ENCODE measurements at regions not wholly inside any gene's neighbourhood (a gene's known extent, or its start where the extent isn't known, plus 50 kb on each side); places are given as distances from the start of the nearest gene placed in this dataset.

DNA sequence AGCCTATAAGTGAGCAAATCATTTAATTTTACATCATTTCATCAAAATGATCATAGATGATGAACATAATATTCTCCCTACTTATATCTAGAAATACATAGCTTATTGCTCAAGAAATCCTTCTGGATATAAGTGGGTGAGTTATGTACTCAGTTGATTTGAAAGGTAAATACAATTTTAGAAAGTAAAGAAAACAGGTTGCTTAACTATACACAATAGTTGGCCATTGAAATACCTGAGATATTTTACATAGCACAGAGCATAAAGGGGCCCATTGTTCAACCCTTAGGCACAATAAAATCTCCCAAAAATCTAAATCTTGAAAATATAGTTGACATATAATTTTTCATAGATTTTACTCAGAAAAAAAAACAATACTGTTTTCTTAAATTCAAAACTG, 782.0 kb upstream of the KLHL1 start:
- in situ Hi-C loops (cut with HindIII; ENCODE audit: extremely low pct_ligation_motif_present, low pct_unique_long_range_greater_than_20kb) (no loop called here), intact Hi-C loops (cut with micrococcal nuclease; ENCODE audit: unreplicated experiment) (no loop called here)
- no peaks in the 10 kb centered on the region for H3K27me3 ChIP-seq (ENCODE audit: control insufficient read depth in 1 of 2, insufficient read depth in 2 of 2, low read length in 2 of 2)
- no peak overlapping the region for H2AFZ ChIP-seq (ENCODE audit: low read length)
- no peaks in the 10 kb centered on the region for H3K79me2 ChIP-seq (ENCODE audit: insufficient read depth, low read length)
- peaks cover 52% of the 10 kb centered on the region for H3K4me1 ChIP-seq (ENCODE audit: insufficient read depth, low read length)
- FAIRE-seq (no peak), DNase-seq (ENCODE audit: low spot score) (peak; percentile 79), ATAC-seq (peak; percentile 90)
- H3K4me3 ChIP-seq (replicated peaks in 1 of 3; ENCODE audit: insufficient read depth in 1 of 3, low read depth in 2 of 3, low read length in 3 of 3), result no peak overlapping the region; a peak in 1 of 6 replicates
- ChIA-PET POLR2A (no interaction called here), CTCF (ENCODE audit: low intra/inter-chr PET ratio, low total read pairs) (no interaction called here)
- peaks cover 7% of the 10 kb centered on the region for H3K9me3 ChIP-seq (ENCODE audit: low read length)
- no peaks in the 10 kb centered on the region for H4K20me1 ChIP-seq (ENCODE audit: insufficient read depth, low read length)
- peak overlapping the region; percentile 93 for H3K27ac ChIP-seq (ENCODE audit: extremely low read length, insufficient read depth, low read length)
- peak overlapping the region; percentile 62 for H3K4me2 ChIP-seq (ENCODE audit: low read depth, low read length)
- H3K9ac ChIP-seq (ENCODE audit: insufficient read depth, low read depth, low read length), result peak overlapping the region; percentile 38
- no peaks in the 10 kb centered on the region for H3K36me3 ChIP-seq (replicated peaks in 1 of 2; ENCODE audit: control insufficient read depth in 1 of 2, insufficient read depth in 2 of 2, low read length in 2 of 2)
- no TSS peak for BruUV-seq (replicated peaks)
- TF ChIP-seq ZFP41 (CRISPR knock-in tag; IDR thresholded peaks at IDR 0.05; ENCODE audit: borderline replicate concordance) (no peak), ATF1 (CRISPR knock-in tag; IDR thresholded peaks at IDR 0.05) (peak; percentile 32; the same call in 1 of the 2 replicates), RAD51 (IDR thresholded peaks at IDR 0.05; ENCODE audit: borderline replicate concordance) (no peak), ISL2 (CRISPR knock-in tag; IDR thresholded peaks at IDR 0.05) (peak; percentile 92), FOSL2 (CRISPR knock-in tag; IDR thresholded peaks at IDR 0.05) (no peak), CREM (IDR thresholded peaks at IDR 0.05) (peak; percentile 73), CREM (CRISPR knock-in tag; IDR thresholded peaks at IDR 0.05) (no peak), ZFP36L1 (CRISPR knock-in tag; IDR thresholded peaks at IDR 0.05) (no peak), ZBTB8A (CRISPR knock-in tag; IDR thresholded peaks at IDR 0.05; ENCODE audit: borderline replicate concordance, low read depth) (no peak), PCBP1 (IDR thresholded peaks at IDR 0.05; ENCODE audit: borderline replicate concordance, low read depth, low read length) (no peak), CEBPG (CRISPR knock-in tag; IDR thresholded peaks at IDR 0.05) (peak; percentile 91), ZMAT5 (CRISPR knock-in tag; IDR thresholded peaks at IDR 0.05; ENCODE audit: borderline replicate concordance, low read depth) (no peak), ZNF503 (CRISPR knock-in tag; IDR thresholded peaks at IDR 0.05) (peak; percentile 61; the same call in 1 of the 2 replicates), KAT8 (CRISPR knock-in tag; IDR thresholded peaks at IDR 0.05) (peak; percentile 67), ZNF589 (CRISPR knock-in tag; conservative IDR thresholded peaks at IDR 0.05) (no peak), PTBP1 (IDR thresholded peaks at IDR 0.05; ENCODE audit: low read depth, low read length, poor library complexity, severe bottlenecking) (no peak), ZFP62 (CRISPR knock-in tag; IDR thresholded peaks at IDR 0.05) (no peak), RXRB (CRISPR knock-in tag; IDR thresholded peaks at IDR 0.05; ENCODE audit: borderline replicate concordance) (peak; percentile 75; the same call in 1 of the 2 replicates)
- TF ChIP-seq, protein P1, sequence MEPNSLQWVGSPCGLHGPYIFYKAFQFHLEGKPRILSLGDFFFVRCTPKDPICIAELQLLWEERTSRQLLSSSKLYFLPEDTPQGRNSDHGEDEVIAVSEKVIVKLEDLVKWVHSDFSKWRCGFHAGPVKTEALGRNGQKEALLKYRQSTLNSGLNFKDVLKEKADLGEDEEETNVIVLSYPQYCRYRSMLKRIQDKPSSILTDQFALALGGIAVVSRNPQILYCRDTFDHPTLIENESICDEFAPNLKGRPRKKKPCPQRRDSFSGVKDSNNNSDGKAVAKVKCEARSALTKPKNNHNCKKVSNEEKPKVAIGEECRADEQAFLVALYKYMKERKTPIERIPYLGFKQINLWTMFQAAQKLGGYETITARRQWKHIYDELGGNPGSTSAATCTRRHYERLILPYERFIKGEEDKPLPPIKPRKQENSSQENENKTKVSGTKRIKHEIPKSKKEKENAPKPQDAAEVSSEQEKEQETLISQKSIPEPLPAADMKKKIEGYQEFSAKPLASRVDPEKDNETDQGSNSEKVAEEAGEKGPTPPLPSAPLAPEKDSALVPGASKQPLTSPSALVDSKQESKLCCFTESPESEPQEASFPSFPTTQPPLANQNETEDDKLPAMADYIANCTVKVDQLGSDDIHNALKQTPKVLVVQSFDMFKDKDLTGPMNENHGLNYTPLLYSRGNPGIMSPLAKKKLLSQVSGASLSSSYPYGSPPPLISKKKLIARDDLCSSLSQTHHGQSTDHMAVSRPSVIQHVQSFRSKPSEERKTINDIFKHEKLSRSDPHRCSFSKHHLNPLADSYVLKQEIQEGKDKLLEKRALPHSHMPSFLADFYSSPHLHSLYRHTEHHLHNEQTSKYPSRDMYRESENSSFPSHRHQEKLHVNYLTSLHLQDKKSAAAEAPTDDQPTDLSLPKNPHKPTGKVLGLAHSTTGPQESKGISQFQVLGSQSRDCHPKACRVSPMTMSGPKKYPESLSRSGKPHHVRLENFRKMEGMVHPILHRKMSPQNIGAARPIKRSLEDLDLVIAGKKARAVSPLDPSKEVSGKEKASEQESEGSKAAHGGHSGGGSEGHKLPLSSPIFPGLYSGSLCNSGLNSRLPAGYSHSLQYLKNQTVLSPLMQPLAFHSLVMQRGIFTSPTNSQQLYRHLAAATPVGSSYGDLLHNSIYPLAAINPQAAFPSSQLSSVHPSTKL (CRISPR knock-in tag; IDR thresholded peaks at IDR 0.05), result peak; percentile 90
- TF ChIP-seq, protein P2, sequence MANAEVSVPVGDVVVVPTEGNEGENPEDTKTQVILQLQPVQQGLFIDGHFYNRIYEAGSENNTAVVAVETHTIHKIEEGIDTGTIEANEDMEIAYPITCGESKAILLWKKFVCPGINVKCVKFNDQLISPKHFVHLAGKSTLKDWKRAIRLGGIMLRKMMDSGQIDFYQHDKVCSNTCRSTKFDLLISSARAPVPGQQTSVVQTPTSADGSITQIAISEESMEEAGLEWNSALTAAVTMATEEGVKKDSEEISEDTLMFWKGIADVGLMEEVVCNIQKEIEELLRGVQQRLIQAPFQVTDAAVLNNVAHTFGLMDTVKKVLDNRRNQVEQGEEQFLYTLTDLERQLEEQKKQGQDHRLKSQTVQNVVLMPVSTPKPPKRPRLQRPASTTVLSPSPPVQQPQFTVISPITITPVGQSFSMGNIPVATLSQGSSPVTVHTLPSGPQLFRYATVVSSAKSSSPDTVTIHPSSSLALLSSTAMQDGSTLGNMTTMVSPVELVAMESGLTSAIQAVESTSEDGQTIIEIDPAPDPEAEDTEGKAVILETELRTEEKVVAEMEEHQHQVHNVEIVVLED (CRISPR knock-in tag; IDR thresholded peaks at IDR 0.05; ENCODE audit: borderline replicate concordance), result no peak
